Common myeloid progenitor, CD34-positive (primary cell): ENCODE measurements at regions not wholly inside any gene's neighbourhood (a gene's known extent, or its start where the extent isn't known, plus 50 kb on each side); places are given as distances from the start of the nearest gene placed in this dataset.

Experiments
- CTCF ChIA-PET: fragments of 350-600 bp; sonication (Branson Sonifier 250); formaldehyde crosslinking; loops from one replicate; lab custom pipeline; 2021; ENCODE audit warnings: antibody characterized with exemption; lab: Charles Lee
- POLR2A ChIA-PET: fragments of 350-600 bp; sonication (Branson Sonifier 250); formaldehyde crosslinking; loops from one replicate; lab custom pipeline; 2021; ENCODE audit warnings: antibody characterized with exemption; lab: Charles Lee
- DNase-seq, 3 donors: peaks; one replicate each; pipeline versions ENCODE4 v3.0.0 to v3.0.0-alpha.2; 2013
- H3K27ac ChIP-seq, 2 experiments: 1 replicate in 1 of 2; 2 replicates in 1 of 2; pipeline ENCODE4 v1.7.0; 2013; ENCODE audit warnings: inconsistent platforms in 2 of 2, low read length in 2 of 2, mild to moderate bottlenecking in 2 of 2, low read depth in 1 of 2, moderate library complexity in 1 of 2; ENCODE audit not compliant: severe bottlenecking in 2 of 2, insufficient read depth in 1 of 2, poor library complexity in 1 of 2
- H3K27me3 ChIP-seq, 5 experiments: replicated peaks in 2 of 5; 1 replicate in 3 of 5; 2 replicates in 2 of 5; pipeline versions ENCODE4 v1.6.1 to v1.7.0; 2013; ENCODE audit warnings: low read length in 4 of 5, mild to moderate bottlenecking in 2 of 5, moderate library complexity in 2 of 5, inconsistent platforms in 1 of 5; ENCODE audit not compliant: insufficient read depth in 5 of 5, control insufficient read depth in 4 of 5
- H3K36me3 ChIP-seq, 4 experiments: 1 replicate in 2 of 4; 2 replicates in 2 of 4; pipeline versions ENCODE4 v1.6.1 to v1.7.0; 2013; ENCODE audit warnings: low read length in 3 of 4, control low read depth in 1 of 4, mild to moderate bottlenecking in 1 of 4; ENCODE audit not compliant: control insufficient read depth in 4 of 4, insufficient read depth in 4 of 4
- H3K4me1 ChIP-seq, 4 experiments: 1 replicate in 3 of 4; 2 replicates in 1 of 4; pipeline versions ENCODE4 v1.6.1 to v1.7.1; 2013; ENCODE audit warnings: low read length in 3 of 4, mild to moderate bottlenecking in 3 of 4, control low read depth in 1 of 4, inconsistent platforms in 1 of 4, moderate library complexity in 1 of 4; ENCODE audit not compliant: control insufficient read depth in 4 of 4, insufficient read depth in 4 of 4; ENCODE audit errors: control extremely low read depth in 1 of 4
- H3K4me3 ChIP-seq, 7 experiments: 1 replicate in 4 of 7; 2 replicates in 3 of 7; pipeline versions ENCODE4 v1.5.1 to v1.7.0; 2013; ENCODE audit warnings: mild to moderate bottlenecking in 7 of 7, low read length in 6 of 7, moderate library complexity in 6 of 7, inconsistent platforms in 2 of 7, low read depth in 2 of 7, control low read depth in 1 of 7; ENCODE audit not compliant: insufficient read depth in 4 of 7, control insufficient read depth in 1 of 7; ENCODE audit errors: extremely low read depth in 1 of 7
- H3K9me3 ChIP-seq, 5 experiments: 1 replicate in 4 of 5; 2 replicates in 1 of 5; pipeline versions ENCODE4 v1.6.1 to v1.7.1; 2013; ENCODE audit warnings: low read length in 4 of 5, mild to moderate bottlenecking in 2 of 5, inconsistent platforms in 1 of 5, low read depth in 1 of 5, moderate library complexity in 1 of 5; ENCODE audit not compliant: control insufficient read depth in 4 of 5, insufficient read depth in 2 of 5; ENCODE audit errors: control extremely low read depth in 1 of 5
- WGBS: methylation state at CpG from one replicate; pipeline ENCODE4 v1.1.5; 2013; ENCODE audit not compliant: insufficient coverage; 5-methylcytosine and 5-hydroxymethylcytosine counted together

- ChIA-PET POLR2A (no interaction called here), CTCF (no interaction called here)
- H3K36me3 ChIP-seq = no peaks in the 10 kb centered on the region
- H3K9me3 ChIP-seq = no peaks in the 10 kb centered on the region
- no peaks in the 10 kb centered on the region for H3K27me3 ChIP-seq
- no CpG with 5 or more reads among the region's 2 CpGs for WGBS
- H3K4me3 ChIP-seq = no peak overlapping the region
- no peaks in the 10 kb centered on the region for H3K4me1 ChIP-seq
- H3K27ac ChIP-seq = no peak overlapping the region
- no peak for DNase-seq
These were observed 575.6 kb upstream of the GRAMD2B start for GRCh38 chr5:125847561-125847960.

GRCh38 chr5:125848751-125849150, 574.5 kb upstream of the GRAMD2B start:
- Histone ChIP-seq H3K4me1 (no peaks in the 10 kb centered on the region), H3K4me3 (no peak overlapping the region), H3K27ac (no peak overlapping the region), H3K36me3 (no peaks in the 10 kb centered on the region), H3K27me3 (no peaks in the 10 kb centered on the region), H3K9me3 (no peaks in the 10 kb centered on the region)
- CTCF ChIA-PET = no interaction called here
- WGBS = 100% methylated on average over 1 of the region's 2 CpGs
- POLR2A ChIA-PET = no interaction called here
- no peak for DNase-seq

GRCh38 chr5:125856949-125857348, 566.3 kb upstream of the GRAMD2B start:
- Histone ChIP-seq H3K27ac (no peak overlapping the region), H3K9me3 (peaks cover 0 to 2% (median 0%) of the 10 kb centered on the region in 5 experiments), H3K36me3 (no peaks in the 10 kb centered on the region), H3K27me3 (no peaks in the 10 kb centered on the region), H3K4me1 (no peaks in the 10 kb centered on the region), H3K4me3 (no peak overlapping the region)
- POLR2A ChIA-PET = no interaction called here
- CTCF ChIA-PET = no interaction called here
- no CpG with 5 or more reads among the region's 3 CpGs for WGBS
- no peak for DNase-seq

- no peaks in the 10 kb centered on the region for H3K36me3 ChIP-seq
- H3K4me3 ChIP-seq = no peak overlapping the region
- WGBS = no CpG with 5 or more reads among the region's 2 CpGs
- no peaks in the 10 kb centered on the region for H3K27me3 ChIP-seq
- ChIA-PET CTCF (no interaction called here), POLR2A (no interaction called here)
- H3K27ac ChIP-seq = no peak overlapping the region
- H3K9me3 ChIP-seq = no peaks in the 10 kb centered on the region
- H3K4me1 ChIP-seq = no peaks in the 10 kb centered on the region
- DNase-seq = no peak
These were observed 559.6 kb upstream of the GRAMD2B start for GRCh38 chr5:125863579-125863978.

GRCh38 chr5:125865166-125865815, 557.9 kb upstream of the GRAMD2B start:
- Histone ChIP-seq H3K27me3 (no peaks in the 10 kb centered on the region), H3K4me3 (no peak overlapping the region), H3K4me1 (no peaks in the 10 kb centered on the region), H3K27ac (no peak overlapping the region), H3K9me3 (no peaks in the 10 kb centered on the region), H3K36me3 (no peaks in the 10 kb centered on the region)
- DNase-seq = no peak
- ChIA-PET POLR2A (no interaction called here), CTCF (no interaction called here)
- WGBS = 45% methylated on average over 4 of the region's 4 CpGs

GRCh38 chr5:125868036-125868435, 555.2 kb upstream of the GRAMD2B start:
- ChIA-PET POLR2A (no interaction called here), CTCF (no interaction called here)
- no peaks in the 10 kb centered on the region for H3K9me3 ChIP-seq
- no peaks in the 10 kb centered on the region for H3K27me3 ChIP-seq
- no peak overlapping the region for H3K27ac ChIP-seq
- no peak for DNase-seq
- no peaks in the 10 kb centered on the region for H3K36me3 ChIP-seq
- 100% methylated on average over 1 of the region's 1 CpG for WGBS
- no peaks in the 10 kb centered on the region for H3K4me1 ChIP-seq
- no peak overlapping the region for H3K4me3 ChIP-seq

- Histone ChIP-seq H3K4me1 (no peaks in the 10 kb centered on the region), H3K4me3 (no peak overlapping the region), H3K27ac (no peak overlapping the region), H3K36me3 (no peaks in the 10 kb centered on the region), H3K9me3 (no peaks in the 10 kb centered on the region), H3K27me3 (no peaks in the 10 kb centered on the region)
- ChIA-PET POLR2A (no interaction called here), CTCF (no interaction called here)
- WGBS = 80% methylated on average over 1 of the region's 2 CpGs
- no peak for DNase-seq
These were observed 553.0 kb upstream of the GRAMD2B start for GRCh38 chr5:125870256-125870655.
